Body of pancreas (tissue), 4 donors: ENCODE measurements at regions not wholly inside any gene's neighbourhood (a gene's known extent, or its start where the extent isn't known, plus 50 kb on each side); places are given as distances from the start of the nearest gene placed in this dataset.

Source experiments
- POLR2A ChIP-seq, 3 donors: fragments of 450-650 bp; IDR thresholded peaks; one replicate each; pipeline ENCODE4 v1.6.1; 2016; ENCODE audit warnings: antibody characterized with exemption in 3 of 3, mild to moderate bottlenecking in 2 of 3
- TF ChIP-seq, protein P1 (sequence below), 7 experiments: fragments of 450-650 bp in 4 of 7; fragments of 200-600 bp in 3 of 7; sonication (generic) in 3 of 7; IDR thresholded peaks; one replicate each; pipeline ENCODE4 v1.5.1; 2016 to 2019; ENCODE audit warnings: antibody characterized with exemption in 7 of 7

DNA sequence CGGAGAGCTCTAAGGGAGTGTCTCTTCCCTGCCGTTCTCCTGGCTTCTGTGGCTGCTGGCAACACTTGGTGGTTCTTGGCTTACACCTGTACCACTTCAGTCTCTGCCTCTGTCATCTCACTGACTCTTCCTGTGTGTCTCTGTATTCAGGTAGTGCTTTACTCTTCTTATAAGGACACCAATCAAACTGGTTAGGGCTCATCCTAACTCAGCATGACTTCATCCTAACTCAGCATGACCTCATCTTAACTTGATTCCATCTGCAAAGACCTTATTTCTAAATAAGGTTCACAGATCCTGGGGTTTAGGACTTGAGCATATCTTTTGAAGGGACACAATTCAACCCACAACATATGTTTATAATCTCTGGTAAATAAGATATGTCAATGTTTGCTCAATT, 51.6 kb upstream of the DSEL start:
- TF ChIP-seq, protein P1, sequence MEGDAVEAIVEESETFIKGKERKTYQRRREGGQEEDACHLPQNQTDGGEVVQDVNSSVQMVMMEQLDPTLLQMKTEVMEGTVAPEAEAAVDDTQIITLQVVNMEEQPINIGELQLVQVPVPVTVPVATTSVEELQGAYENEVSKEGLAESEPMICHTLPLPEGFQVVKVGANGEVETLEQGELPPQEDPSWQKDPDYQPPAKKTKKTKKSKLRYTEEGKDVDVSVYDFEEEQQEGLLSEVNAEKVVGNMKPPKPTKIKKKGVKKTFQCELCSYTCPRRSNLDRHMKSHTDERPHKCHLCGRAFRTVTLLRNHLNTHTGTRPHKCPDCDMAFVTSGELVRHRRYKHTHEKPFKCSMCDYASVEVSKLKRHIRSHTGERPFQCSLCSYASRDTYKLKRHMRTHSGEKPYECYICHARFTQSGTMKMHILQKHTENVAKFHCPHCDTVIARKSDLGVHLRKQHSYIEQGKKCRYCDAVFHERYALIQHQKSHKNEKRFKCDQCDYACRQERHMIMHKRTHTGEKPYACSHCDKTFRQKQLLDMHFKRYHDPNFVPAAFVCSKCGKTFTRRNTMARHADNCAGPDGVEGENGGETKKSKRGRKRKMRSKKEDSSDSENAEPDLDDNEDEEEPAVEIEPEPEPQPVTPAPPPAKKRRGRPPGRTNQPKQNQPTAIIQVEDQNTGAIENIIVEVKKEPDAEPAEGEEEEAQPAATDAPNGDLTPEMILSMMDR (IDR thresholded peaks at IDR 0.05) = no peak
- TF ChIP-seq POLR2A (IDR thresholded peaks at IDR 0.05) = no peak
